ENCODE measurements at regions not wholly inside any gene's neighbourhood (a gene's known extent, or its start where the extent isn't known, plus 50 kb on each side); places are given as distances from the start of the nearest gene placed in this dataset.

DNA sequence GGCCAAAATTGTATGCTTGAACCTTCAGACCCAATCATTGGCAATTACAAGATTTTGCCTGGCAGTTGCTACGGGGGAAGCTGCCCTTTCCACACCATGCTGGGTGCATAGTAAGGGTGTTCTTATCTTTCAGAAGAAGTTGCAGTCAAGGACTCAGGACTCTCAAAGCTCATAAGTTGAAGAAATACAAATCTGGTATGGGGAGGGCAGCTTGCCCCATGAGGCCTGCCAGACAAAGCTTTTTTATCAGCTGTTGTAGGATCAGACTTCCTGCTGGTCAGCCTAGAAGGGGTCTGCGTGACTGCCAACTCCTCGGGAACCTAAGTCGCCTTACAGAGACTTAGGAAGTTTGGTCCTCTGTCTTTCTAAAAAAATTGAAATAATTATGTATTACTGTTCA lies 174.9 kb upstream of the TECRL start:
- no peaks in the 10 kb centered on the region for H3K27me3 ChIP-seq
- WGBS, 2 donors: 76% methylated on average over 4 of the region's 4 CpGs
- H3K4me3 ChIP-seq (replicated peaks in 1 of 3): no peak overlapping the region
- no peaks in the 10 kb centered on the region for H3K36me3 ChIP-seq
- H3K4me1 ChIP-seq: no peaks in the 10 kb centered on the region
- TF ChIP-seq, protein P1, sequence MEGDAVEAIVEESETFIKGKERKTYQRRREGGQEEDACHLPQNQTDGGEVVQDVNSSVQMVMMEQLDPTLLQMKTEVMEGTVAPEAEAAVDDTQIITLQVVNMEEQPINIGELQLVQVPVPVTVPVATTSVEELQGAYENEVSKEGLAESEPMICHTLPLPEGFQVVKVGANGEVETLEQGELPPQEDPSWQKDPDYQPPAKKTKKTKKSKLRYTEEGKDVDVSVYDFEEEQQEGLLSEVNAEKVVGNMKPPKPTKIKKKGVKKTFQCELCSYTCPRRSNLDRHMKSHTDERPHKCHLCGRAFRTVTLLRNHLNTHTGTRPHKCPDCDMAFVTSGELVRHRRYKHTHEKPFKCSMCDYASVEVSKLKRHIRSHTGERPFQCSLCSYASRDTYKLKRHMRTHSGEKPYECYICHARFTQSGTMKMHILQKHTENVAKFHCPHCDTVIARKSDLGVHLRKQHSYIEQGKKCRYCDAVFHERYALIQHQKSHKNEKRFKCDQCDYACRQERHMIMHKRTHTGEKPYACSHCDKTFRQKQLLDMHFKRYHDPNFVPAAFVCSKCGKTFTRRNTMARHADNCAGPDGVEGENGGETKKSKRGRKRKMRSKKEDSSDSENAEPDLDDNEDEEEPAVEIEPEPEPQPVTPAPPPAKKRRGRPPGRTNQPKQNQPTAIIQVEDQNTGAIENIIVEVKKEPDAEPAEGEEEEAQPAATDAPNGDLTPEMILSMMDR (IDR thresholded peaks at IDR 0.05): no peak
- TF ChIP-seq POLR2A (IDR thresholded peaks at IDR 0.05): no peak
- intact Hi-C loops (cut with DNase I): no loop called here
- no peaks in the 10 kb centered on the region for H3K9me3 ChIP-seq
- no peak for DNase-seq
- no peak overlapping the region for H3K27ac ChIP-seq

DNA sequence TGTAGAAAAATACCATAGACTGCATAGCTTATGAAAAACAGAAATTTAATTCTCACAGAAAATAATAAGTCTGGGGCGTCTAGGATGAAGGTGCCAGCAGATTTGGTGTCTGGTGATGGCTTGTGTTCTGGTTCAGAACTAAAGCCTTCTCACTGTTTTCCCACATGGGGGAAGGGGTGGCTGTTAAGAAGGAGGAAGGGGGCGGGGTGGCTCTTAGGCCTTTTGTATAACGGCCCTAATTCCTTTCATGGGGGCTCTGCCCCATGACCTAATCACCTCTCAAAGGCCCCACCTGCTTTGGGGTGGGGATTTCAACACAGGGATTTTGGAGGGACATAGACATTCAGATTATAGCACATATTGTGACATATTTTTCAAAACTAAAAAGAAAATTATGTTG lies 173.2 kb upstream of the TECRL start:
- 58 to 67% methylated on average over 3 of the region's 3 CpGs for WGBS, 2 donors

DNA sequence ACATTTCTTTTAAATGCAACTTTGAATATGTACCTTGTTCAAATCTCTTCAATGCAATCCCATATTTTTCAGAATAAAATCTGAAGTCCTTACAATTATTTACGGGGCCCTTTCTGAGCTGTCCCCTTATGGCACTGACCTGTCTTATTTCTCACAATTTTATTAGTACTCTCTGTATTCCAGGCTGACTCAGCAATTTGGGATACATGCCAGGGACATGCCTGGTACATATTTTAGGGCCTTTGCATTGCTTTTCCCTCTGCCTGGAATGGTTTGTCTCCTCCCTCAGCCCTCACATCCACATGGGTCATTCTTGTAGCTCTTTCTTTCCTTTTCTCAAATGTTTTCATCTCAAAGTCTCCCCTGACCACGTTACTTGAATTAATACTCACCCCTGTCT lies 172.2 kb upstream of the TECRL start:
- H3K27me3 ChIP-seq: no peaks in the 10 kb centered on the region
- no peaks in the 10 kb centered on the region for H3K4me1 ChIP-seq
- no peak overlapping the region for H3K27ac ChIP-seq
- intact Hi-C loops (cut with DNase I): no loop called here
- no peaks in the 10 kb centered on the region for H3K36me3 ChIP-seq
- no peak for TF ChIP-seq POLR2A (IDR thresholded peaks at IDR 0.05)
- TF ChIP-seq, protein P1 (IDR thresholded peaks at IDR 0.05): no peak
- H3K4me3 ChIP-seq (replicated peaks in 1 of 3): no peak overlapping the region
- WGBS, 2 donors: 89 to 94% methylated on average over 2 of the region's 2 CpGs
- H3K9me3 ChIP-seq: no peaks in the 10 kb centered on the region
- DNase-seq: no peak

More for the DNA sequence above, 173.2 kb upstream of the TECRL start:
- no peaks in the 10 kb centered on the region for H3K36me3 ChIP-seq
- no peaks in the 10 kb centered on the region for H3K9me3 ChIP-seq
- no peaks in the 10 kb centered on the region for H3K27me3 ChIP-seq
- H3K4me1 ChIP-seq: no peaks in the 10 kb centered on the region
- no peak overlapping the region for H3K27ac ChIP-seq
- H3K4me3 ChIP-seq (replicated peaks in 1 of 3): no peak overlapping the region
- intact Hi-C loops (cut with DNase I): no loop called here
- no peak for DNase-seq
- TF ChIP-seq, protein P1 (IDR thresholded peaks at IDR 0.05): no peak
- no peak for TF ChIP-seq POLR2A (IDR thresholded peaks at IDR 0.05)

DNA sequence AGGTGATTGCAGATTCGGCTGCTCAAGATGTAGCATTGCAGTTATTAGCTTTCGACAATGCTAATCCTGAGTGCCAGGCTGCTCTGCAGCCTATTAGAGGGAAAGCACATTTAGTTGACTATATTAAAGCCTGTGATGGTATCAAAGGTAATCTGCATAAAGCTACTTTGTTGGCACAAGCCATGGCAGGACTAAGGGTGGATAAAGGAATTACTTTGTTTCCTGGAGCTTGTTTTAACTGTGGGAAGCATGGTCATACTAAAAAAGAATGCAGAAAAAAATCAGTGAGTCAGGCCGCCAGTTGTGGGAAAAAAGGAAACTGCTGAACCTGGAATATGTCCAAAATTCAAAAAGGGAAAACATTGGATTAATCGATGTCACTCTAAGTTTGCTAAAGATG lies 154.9 kb upstream of the TECRL start:
- DNase-seq: no peak
- TF ChIP-seq, protein P1 (IDR thresholded peaks at IDR 0.05): no peak
- TF ChIP-seq POLR2A (IDR thresholded peaks at IDR 0.05): no peak
- 50 to 76% methylated on average over 4 of the region's 4 CpGs for WGBS, 2 donors
- Histone ChIP-seq H3K36me3 (no peaks in the 10 kb centered on the region), H3K27me3 (no peaks in the 10 kb centered on the region), H3K4me3 (replicated peaks in 1 of 3) (no peak overlapping the region), H3K4me1 (no peaks in the 10 kb centered on the region), H3K9me3 (no peaks in the 10 kb centered on the region), H3K27ac (no peak overlapping the region)
- intact Hi-C loops (cut with DNase I): no loop called here

DNA sequence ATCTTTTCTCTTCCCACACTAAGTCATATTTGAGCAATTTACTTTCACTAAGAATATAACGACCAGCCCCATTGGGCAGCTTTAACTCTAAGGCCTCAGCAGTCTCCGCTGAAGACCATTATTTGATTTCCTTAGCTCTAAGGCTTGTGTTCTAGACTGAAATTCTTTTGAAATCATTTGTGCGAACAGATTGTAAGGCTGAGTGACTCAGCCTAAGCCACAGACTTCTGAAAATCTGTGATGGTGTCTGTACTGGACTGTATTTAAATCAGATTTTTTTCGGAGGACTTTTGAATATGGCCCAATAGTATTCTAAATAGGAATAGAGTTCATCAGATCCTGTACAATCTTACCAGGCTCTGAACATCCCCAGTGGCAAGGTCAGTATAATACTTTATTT lies 150.3 kb upstream of the TECRL start:
- DNase-seq: no peak
- Histone ChIP-seq H3K27me3 (no peaks in the 10 kb centered on the region), H3K36me3 (no peaks in the 10 kb centered on the region), H3K9me3 (no peaks in the 10 kb centered on the region), H3K27ac (no peak overlapping the region), H3K4me1 (no peaks in the 10 kb centered on the region), H3K4me3 (replicated peaks in 1 of 3) (no peak overlapping the region)
- TF ChIP-seq POLR2A (IDR thresholded peaks at IDR 0.05): no peak
- TF ChIP-seq, protein P1 (IDR thresholded peaks at IDR 0.05): no peak
- intact Hi-C loops (cut with DNase I): no loop called here
- 70 to 89% methylated on average over 4 of the region's 4 CpGs for WGBS, 2 donors
